ENCODE measurements at regions not wholly inside any gene's neighbourhood (a gene's known extent, or its start where the extent isn't known, plus 50 kb on each side); places are given as distances from the start of the nearest gene placed in this dataset.
"Not testable (repeated sequence)": the region's sequence is repeated elsewhere in the genome, so short reads cannot be mapped to it uniquely, and the experiment has no call there.

DNA sequence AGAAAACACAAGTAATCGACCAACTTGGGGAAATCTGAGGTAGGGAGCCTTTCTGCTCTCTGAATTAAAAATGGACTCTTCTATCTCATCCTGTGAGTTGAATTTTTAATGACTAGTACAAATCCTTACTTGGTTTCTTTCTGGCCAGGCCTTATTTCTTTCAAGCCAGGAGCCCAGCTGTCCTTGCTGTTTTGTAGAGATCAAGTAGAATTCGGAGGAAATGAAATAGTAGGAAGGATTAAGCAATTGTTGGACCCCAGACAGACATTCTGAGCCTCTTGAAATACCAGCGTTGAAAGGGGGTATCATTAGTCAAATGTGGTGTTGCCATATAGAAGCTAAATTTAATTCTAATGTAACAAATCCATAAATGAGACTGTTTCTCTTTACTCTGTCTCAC is 53.7 kb upstream of the SMIM15 start:
- DNase-seq (ENCODE audit: low spot score) = no peak

DNA sequence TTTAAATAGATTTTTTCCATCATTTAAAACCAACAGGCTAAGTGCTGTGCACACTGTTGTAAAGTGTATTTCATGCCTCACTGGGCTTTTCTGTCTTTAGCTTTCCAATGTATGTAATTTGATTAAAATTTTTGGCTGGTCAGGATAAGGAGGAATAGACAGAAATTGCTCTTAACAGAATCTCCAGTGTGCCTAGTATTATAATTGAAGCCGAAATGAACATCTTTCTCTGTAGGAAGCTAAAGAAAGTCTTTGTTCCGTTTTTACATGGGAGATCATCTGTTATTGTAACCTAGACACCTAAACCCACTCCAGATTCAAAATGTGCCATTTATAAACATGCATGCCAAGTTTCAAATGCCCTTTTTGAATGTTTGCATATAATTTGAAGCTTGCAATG is 54.5 kb upstream of the SMIM15 start:
- no peak for DNase-seq (ENCODE audit: low spot score)

DNA sequence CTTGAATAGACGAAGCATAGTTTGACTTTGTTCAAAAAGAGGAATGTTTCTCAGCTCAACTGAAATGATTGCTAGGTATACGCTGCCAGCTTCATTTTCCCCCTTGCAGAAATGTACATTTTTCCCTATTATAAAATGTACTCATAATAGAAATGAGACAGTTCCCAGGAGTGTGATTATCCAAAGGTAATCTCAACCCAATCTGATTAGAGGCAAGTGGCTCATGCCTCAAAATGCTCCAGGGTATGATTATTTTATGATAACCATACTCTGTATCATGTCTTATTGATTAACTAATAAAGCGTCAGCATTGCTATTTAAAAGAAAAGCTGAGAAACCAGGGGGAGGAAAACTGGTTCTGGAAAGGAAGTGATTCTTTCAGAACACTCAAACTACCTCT is 54.9 kb upstream of the SMIM15 start:
- no peak for DNase-seq (ENCODE audit: low spot score)

DNA sequence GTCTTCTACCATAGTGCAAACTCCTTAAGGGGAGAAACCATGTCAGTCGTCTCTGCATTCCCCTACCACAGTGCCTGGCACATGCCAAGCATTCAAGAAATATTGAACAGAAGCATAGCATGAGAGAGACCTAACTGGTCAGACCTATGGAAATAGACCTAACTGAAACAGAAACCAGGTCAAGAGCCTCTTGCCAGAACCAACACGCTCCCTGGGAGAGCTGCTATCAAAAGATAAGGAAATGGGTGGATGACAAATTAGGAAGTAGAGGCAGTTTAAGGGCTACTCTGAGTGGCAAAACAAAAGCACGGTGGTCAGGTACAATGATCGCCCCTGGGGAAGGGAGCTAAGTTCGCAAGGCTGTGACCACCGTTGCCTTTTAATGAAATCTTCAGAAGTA is 66.0 kb upstream of the SMIM15 start:
- DNase-seq (ENCODE audit: low spot score) = no peak

DNA sequence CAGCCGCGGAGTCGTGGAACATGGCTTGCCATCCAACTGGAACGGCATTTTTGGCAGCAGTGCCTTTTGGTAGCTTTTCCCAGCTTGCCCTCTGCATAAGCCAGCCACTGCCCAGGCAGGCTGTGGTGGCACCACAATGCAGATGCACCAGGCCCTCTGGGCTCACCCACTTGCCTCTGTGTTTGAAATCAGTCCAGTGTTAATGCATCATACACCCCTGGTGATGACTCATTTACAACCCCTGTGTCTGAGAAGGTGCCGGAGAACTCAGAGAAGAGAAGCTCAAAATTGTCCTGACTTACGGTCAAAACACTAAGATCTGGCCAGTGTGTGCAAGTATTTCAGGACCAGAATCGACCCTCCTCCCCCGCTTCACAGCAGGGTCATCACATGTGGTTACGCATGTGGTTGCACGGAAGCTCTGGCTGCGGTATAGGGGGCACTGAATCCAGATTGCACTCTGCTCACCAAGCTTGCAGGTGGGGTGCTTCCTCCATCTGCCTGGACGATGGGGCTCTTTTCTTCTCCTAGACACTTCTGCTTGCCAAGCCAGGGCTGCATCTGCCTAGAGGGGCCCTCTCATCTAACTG is 66.5 kb upstream of the SMIM15 start:
- no peak for DNase-seq (ENCODE audit: low spot score)

DNA sequence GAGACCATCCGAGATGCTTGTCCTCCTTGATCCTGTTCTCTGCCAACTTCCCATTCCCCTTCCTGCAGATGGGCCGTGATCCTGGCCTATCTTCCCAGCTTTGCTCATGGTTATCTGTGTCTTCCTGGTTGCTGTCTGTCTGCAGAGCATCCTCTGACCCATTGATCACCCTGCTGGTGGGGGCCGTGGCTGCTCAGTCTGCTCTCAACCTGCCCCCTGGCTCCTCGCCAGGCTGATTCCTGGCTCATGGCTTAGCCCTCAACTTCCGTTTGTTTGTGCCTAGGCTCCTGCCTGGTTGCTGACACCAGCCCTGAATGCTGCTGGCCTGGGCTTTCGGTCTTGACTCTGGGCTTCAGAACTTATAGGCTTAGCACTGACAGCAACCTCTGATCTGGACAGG is 67.1 kb upstream of the SMIM15 start:
- DNase-seq (ENCODE audit: low spot score) = no peak

DNA sequence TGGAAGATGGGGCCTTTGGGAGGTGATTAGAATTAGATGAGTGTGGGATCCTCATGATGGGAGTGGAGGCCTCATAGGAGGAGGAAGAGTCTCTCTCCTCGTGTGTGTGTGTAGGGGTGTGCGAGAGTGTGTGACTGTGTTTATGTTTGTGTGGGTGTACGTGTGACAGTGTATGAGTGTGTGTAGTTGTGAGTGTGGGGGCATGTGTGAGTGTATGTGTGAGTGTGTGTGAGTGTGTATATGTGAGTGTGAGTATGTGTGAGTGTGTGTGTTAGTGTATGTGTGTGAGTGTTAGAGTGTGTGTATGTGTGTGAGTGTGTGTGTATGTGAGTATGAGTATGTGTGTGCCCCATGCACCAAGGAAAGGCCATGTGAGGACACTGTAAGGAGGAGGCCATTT is 68.2 kb upstream of the SMIM15 start:
- DNase-seq (ENCODE audit: low spot score) = no peak

DNA sequence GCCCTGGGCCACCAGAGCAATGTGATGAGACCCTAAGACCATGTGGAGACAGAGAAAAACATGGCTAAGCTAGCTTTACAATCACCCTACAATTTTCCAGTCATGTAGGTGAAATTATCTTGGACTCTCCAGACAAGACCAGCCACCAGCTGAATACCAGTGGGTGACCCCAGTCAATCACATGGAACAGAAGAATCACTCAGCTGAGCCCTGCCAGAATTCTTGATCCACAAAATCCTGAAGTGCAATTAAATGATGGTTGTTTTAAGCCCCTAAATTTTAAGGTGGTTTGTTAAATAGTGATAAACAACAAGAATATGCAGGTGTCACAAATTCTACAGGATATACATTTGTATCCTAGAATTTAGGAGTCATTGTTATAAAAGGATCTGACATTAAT is 69.5 kb upstream of the SMIM15 start:
- no peak for DNase-seq (ENCODE audit: low spot score)

DNA sequence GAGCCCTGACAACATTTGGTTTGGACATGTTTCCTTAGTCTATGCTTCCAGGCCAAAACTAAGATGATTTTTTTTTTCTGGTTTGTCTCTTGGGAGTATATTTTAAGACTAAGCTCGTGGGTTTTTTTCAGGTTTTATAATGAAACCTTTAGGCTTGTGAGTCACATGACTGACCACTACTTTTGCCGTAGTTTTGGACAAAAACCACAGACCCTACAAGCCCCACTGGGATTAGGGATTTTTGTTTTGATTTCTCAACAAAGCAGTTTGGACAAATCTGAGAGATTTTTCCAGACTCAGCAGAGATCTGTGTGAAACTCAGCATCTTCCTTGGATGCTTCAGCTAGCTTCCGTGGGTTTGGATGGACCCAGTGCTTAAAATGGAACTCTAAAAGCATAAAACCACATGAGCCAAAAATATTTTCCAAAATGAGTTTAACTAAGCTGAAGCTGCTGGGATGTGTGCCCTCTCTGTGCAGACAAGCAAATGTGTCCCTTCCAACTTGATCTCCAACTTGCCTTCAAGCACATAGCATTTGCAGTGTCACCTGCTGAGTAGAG is 70.3 kb upstream of the SMIM15 start:
- no peak for DNase-seq (ENCODE audit: low spot score)

DNA sequence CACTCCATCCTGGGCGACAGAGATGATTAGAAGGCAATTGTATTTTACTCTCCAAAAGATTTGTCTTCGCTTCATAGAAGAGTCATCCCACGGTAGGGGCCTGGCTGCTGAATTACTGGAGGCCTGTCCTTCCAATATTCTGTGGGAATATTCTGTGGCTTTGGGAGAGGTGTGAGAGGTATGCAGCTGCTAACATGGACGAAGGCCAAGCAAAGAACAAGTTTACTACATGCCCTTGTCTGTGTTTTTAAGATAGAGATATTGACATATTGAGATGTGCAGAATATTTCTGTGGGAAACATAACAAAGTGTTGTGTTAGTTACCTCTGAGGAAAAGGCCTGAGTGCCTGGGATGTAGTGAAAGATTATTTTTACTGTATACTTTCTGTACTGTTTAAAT is 71.8 kb upstream of the SMIM15 start:
- DNase-seq (ENCODE audit: low spot score) = no peak

DNA sequence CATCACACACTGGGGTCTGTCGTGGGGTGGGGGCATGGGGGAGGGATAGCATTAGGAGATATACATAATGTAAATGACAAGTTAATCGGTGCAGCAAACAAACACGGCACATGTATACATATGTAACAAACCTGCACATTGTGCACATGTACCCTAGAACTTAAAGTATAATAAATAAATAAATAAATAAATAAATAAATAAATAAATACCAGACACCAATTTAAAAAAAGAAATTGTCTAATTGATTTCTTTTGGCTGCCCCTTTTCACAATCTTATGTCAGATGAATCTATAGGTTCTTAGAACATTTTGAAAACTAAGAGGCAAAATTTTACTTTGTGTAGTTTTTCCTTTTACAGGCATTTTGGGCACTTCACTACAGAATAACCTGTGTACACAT is 74.4 kb upstream of the SMIM15 start:
- not testable (repeated sequence) for DNase-seq (ENCODE audit: low spot score)

DNA sequence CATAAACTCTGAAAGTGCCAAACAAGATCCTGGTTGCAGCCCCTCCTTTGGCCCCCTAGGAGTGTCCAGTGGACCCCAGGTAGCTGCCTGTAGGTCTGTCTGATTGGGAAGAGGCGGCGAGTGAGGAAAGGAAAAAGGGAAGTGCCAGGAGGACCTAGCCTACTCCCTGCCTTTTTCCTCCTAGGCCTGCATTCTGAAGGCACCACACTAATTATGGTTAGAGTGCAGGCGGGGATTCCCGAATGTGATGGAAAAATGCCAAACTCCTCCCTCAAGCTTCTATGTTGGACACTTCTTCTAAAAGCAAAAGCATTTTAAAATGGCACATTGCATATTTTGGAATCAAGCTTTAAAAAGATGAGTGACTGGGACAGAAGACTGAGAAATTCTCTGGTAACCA is 83.2 kb upstream of the SMIM15 start:
- DNase-seq (ENCODE audit: low spot score) = no peak

DNA sequence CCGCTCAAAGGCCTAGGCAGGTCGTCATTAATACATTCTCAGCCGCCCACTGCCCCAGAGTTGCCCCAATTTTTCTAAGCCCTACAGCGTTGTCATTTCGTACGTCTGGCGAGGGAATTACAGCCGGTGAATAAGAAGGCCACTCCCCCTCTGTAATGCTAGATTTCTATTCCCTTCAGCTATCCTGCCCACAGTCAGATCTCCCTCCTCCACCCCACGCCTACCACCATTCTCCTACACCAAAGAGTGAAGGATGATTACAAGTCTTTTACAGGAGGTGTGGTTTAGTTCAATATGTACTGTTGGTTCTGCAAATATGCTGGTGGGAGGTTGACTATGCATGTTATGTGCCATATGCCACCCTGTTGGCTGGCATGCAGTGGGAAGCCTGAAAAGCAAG is 83.7 kb upstream of the SMIM15 start:
- no peak for DNase-seq (ENCODE audit: low spot score)

DNA sequence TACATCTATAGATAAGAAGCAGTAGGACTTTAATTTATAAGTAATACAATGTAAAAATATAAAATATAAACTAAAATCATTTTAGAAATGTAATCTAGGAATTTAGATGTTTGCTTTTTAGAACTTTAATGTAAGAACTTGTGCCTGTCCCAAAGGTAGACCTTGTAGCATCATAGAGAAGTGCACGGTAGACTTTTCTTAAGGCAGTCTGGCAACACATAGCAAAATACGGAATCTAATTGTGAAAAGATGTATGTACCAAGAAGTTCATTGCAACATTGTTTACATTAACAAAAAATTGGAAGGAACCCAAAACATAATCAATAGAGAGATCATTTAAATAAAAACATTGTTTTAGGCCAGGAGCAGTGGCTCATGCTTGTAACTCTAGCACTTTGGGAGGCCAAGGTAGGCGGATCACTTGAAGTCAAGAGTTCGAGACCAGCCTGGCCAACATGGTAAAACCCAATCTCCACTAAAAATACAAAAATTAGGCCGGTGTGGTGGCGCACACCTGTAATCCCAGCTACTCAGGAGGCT is 84.6 kb upstream of the SMIM15 start:
- no peak for DNase-seq (ENCODE audit: low spot score)

DNA sequence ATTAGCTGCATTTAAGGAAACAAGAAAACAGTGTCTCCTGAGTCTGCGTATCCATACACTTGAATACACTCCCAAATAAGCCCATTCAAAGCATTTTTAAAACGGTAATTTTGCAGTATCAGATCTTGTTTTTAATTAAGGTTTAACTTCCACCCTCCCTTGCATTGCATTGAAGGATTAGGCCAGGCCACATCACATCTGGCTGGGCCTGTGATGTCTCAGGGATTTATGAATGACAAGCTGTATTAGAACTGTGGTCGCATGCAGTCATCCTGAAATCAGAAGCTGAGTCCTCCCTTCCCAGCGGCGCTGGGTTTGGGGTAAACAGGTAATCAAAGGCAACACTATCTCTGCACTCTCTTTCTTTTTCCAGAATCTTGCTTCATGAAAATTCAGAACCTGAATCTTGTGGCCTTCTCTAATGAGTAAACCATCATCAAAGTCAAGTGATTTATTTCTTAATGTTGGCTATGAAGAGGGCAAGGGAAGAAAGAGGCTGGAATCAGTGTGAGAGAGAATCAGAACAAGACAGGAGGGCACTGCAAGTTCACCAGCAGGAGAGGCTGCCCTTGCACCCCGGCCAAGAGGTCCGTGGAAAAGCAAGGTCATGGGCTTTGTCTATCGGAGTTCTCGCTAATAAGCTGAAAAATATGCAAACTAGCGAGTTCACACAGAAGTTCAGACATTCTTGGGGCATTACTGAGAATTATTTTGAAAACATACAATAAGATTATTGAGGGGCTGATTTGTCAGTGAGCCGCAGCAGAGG is 80.0 kb upstream of the ZSWIM6 start:
- DNase-seq (ENCODE audit: low spot score) = no peak

DNA sequence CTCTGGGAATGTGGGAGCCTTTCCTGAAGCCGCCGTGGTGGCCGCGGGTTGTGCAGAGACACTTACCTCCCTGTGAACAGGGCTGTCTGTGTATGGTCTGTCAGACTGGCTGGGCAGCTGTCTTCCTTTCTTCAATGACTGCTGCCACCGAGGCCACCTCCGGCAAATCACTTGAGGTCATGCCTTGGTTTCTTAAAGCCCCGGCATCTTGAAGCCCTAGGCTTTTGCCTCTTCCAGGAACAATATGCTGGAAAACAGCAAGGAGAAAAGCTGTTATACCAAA is 79.5 kb upstream of the ZSWIM6 start:
- DNase-seq (ENCODE audit: low spot score) = no peak

DNA sequence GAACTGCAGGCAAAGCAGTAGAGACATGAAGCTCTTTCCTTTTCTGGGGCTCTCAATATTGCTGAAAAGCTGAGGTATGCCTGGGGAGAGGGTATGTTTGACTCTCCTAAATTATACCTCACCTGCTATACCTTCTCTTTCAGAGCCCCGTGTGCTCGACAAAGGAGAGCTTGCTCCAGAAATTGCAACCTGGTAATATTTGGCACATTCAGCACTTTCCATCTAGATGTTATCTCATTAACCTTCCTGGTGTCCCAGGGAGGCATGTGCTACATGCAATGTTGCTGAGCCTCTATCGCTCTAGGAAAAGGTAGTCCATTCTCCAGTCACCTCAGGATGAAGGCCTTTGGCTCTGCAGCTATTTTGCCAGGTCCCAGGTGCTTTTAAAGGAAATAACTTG is 78.5 kb upstream of the ZSWIM6 start:
- no peak for DNase-seq (ENCODE audit: low spot score)

DNA sequence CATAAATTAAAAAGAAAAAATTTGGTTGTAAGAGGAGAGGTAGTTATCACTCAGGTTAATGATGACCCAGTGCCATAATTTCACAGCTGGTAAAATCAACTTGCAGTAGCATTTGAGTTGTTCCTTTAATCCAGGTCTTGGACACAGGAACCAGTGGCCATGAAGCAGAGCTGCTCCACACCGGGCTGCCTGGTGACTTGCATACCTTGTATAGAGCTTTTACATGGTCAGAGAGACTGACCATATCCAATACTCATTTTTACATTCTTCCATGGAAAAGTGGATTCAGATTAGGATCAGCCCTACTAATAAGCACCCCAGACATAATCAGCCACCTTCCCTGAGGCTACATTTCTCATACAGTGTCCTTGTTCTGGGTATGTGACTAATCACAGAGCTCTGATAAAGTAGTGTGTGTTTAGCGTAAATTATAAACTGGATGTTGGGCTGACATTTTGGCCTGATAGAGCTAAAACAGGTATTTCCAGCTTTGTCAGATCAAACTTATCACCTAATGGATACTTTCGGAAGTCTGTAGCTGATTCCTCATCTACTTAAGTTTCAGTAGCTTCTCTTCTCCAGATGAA is 77.0 kb upstream of the ZSWIM6 start:
- DNase-seq (ENCODE audit: low spot score) = peak; percentile 26

DNA sequence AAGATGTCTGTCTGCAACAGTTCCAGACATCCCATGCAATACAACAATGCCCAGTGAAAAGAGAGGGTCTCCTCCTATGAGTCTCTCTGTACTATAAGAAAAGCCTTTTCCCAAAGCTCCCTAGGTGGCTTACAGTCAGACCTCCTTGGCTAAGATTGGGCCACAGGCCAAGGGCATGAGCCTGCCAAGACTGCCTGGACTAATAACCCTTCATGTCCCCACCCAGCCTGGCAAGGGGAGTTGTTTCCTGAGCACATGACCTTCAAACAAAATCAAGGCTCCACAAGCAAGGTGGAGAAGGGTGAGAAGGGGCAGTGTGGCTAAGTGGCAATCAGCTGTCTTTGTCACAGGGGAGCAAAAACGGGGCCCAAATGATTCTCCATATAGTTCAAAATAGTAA is 75.6 kb upstream of the ZSWIM6 start:
- DNase-seq (ENCODE audit: low spot score) = no peak

DNA sequence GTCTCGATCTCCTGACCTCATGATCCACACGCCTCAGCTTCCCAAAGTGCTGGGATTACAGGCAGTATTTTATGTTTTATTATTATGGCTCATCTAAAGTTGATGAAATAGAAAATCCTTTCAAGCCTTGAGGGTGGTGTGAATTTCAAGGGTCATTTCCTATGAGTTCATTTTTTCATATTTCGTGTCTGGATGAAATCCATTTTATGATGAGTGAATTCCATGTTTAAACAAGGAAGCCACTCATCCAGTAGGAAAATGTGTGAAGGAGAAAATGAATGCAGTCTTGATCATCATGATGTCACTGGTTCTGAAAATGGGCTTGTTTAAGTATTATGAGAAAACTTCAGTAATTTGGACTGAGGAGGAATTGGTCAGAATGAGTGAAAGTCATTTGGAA is 74.6 kb upstream of the ZSWIM6 start:
- DNase-seq (ENCODE audit: low spot score) = no peak

DNA sequence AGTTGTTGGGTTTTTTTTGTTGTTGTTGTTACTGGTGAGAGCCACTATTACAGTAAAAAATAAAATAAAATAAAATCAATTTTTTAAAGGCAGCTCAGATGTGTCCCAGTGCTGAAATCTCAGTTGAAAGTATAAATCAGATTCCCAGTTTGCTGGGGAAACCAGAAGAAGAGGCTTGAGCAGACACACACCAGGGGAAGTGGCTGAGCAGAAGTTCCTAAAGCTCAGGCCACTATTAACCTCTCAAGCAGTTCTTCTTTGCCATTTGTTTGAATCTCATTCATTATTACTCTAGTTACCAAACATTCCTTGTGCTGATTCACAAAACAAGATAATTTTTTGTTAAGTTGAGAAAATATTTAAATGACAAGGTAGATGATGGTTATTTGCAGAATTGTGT is 70.9 kb upstream of the ZSWIM6 start:
- no peak for DNase-seq (ENCODE audit: low spot score)

DNA sequence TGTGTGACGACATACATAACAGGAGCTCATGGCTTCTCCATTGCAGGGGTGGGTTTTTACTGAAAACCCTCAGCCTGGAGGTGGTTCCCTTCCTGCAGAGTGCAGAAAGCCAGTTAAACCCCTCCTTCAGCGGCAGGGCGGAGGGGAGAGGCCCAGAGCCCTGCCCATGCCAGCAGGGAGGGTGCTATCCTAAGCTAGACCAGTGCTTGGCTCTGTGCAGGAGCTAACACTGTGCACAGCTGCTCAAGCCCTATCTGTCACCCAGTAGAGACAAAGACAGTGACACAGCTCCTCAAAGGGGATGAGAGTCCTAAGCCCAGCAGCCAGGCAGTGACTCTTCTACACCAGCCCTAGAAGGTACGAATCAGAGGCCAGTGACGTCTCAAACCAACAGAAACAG is 70.0 kb upstream of the ZSWIM6 start:
- no peak for DNase-seq (ENCODE audit: low spot score)

DNA sequence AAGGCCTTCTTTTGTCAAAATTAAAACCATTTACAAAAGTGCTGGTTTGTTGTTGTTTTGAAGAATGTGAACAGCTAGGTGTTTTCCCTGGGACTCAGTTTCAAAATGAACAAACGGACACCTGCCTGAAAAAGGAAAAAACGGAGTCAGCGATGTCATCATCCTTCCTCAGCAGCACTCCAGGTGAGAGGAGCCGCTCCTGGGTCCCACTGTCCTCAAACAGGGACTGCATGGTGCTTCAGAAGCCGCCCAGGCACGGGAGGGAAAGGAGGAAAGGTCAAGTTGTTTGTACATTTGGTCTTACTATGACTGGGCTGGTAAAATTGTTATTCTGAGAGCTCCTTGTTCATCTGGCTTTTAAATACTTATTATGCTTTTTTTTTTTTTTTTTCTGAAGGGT is 69.0 kb upstream of the ZSWIM6 start:
- no peak for DNase-seq (ENCODE audit: low spot score)
